ENCODE measurements at regions not wholly inside any gene's neighbourhood (a gene's known extent, or its start where the extent isn't known, plus 50 kb on each side); places are given as distances from the start of the nearest gene placed in this dataset.
A peak's percentile ranks its signal among the peaks of the same experiment; 100 is the strongest.

- no peak for TF ChIP-seq CTCF (conservative IDR thresholded peaks at IDR 0.05)
- no peaks in the 10 kb centered on the region for H3K27me3 ChIP-seq (ENCODE audit: control insufficient read depth, insufficient read depth, low read length, poor library complexity, severe bottlenecking)
- Mint-ChIP-seq H3K4me3 (no peak overlapping the region), H3K36me3 (ENCODE audit: low read depth) (peaks cover 5% of the 10 kb centered on the region), H3K9me3 (no peaks in the 10 kb centered on the region), H3K4me1 (peaks cover 4% of the 10 kb centered on the region), H3K27me3 (ENCODE audit: insufficient read depth) (no peaks in the 10 kb centered on the region), H3K27ac (no peak overlapping the region)
- H3K36me3 ChIP-seq (ENCODE audit: control insufficient read depth, insufficient read depth, low read length) = no peaks in the 10 kb centered on the region
- no peaks in the 10 kb centered on the region for H3K4me1 ChIP-seq (ENCODE audit: control insufficient read depth, insufficient read depth, low read length)
- H3K9ac ChIP-seq (ENCODE audit: extremely low read depth, low read length, poor library complexity, severe bottlenecking) = no peak overlapping the region
- no peak overlapping the region for H3K4me3 ChIP-seq (ENCODE audit: low read length)
- WGBS, 2 experiments (ENCODE audit: insufficient coverage in 1 of 2, insufficient read length in 1 of 2) = 92 to 100% methylated on average over 2 of the region's 2 CpGs
- DNase-seq = peak; percentile 26
- no peaks in the 10 kb centered on the region for H3K9me3 ChIP-seq (ENCODE audit: control insufficient read depth, low read length)
- no peak overlapping the region for H3K27ac ChIP-seq (ENCODE audit: low read depth, low read length)
Measured at GRCh38 chr2:7860693-7861092, 821.2 kb upstream of the ID2 start.

GRCh38 chr2:7861910-7862702 lies 819.8 kb upstream of the ID2 start:
- Mint-ChIP-seq H3K27ac (peak overlapping the region; percentile 24), H3K4me1 (peaks cover 4% of the 10 kb centered on the region), H3K27me3 (ENCODE audit: insufficient read depth) (no peaks in the 10 kb centered on the region), H3K9me3 (no peaks in the 10 kb centered on the region), H3K36me3 (ENCODE audit: low read depth) (peaks cover 5% of the 10 kb centered on the region), H3K4me3 (no peak overlapping the region)
- TF ChIP-seq CTCF (conservative IDR thresholded peaks at IDR 0.05) = no peak
- Histone ChIP-seq H3K9ac (ENCODE audit: extremely low read depth, low read length, poor library complexity, severe bottlenecking) (no peak overlapping the region), H3K9me3 (ENCODE audit: control insufficient read depth, low read length) (no peaks in the 10 kb centered on the region), H3K4me3 (ENCODE audit: low read length) (no peak overlapping the region), H3K27ac (ENCODE audit: low read depth, low read length) (no peak overlapping the region), H3K36me3 (ENCODE audit: control insufficient read depth, insufficient read depth, low read length) (no peaks in the 10 kb centered on the region), H3K27me3 (ENCODE audit: control insufficient read depth, insufficient read depth, low read length, poor library complexity, severe bottlenecking) (peaks cover 8% of the 10 kb centered on the region), H3K4me1 (ENCODE audit: control insufficient read depth, insufficient read depth, low read length) (no peaks in the 10 kb centered on the region)
- DNase-seq = peak; percentile 41
- 91 to 92% methylated on average over 8 of the region's 8 CpGs for WGBS, 2 experiments (ENCODE audit: insufficient coverage in 1 of 2, insufficient read length in 1 of 2)

GRCh38 chr2:7866104-7866503 lies 815.8 kb upstream of the ID2 start:
- Mint-ChIP-seq H3K27me3 (ENCODE audit: insufficient read depth) (peaks cover 18% of the 10 kb centered on the region), H3K27ac (no peak overlapping the region), H3K4me1 (peaks cover 19% of the 10 kb centered on the region), H3K36me3 (ENCODE audit: low read depth) (peaks cover 5% of the 10 kb centered on the region), H3K4me3 (no peak overlapping the region), H3K9me3 (no peaks in the 10 kb centered on the region)
- Histone ChIP-seq H3K4me3 (ENCODE audit: low read length) (no peak overlapping the region), H3K4me1 (ENCODE audit: control insufficient read depth, insufficient read depth, low read length) (peaks cover 9% of the 10 kb centered on the region), H3K9me3 (ENCODE audit: control insufficient read depth, low read length) (no peaks in the 10 kb centered on the region), H3K27ac (ENCODE audit: low read depth, low read length) (no peak overlapping the region), H3K27me3 (ENCODE audit: control insufficient read depth, insufficient read depth, low read length, poor library complexity, severe bottlenecking) (peaks cover 34% of the 10 kb centered on the region), H3K36me3 (ENCODE audit: control insufficient read depth, insufficient read depth, low read length) (no peaks in the 10 kb centered on the region), H3K9ac (ENCODE audit: extremely low read depth, low read length, poor library complexity, severe bottlenecking) (no peak overlapping the region)
- no peak for TF ChIP-seq CTCF (conservative IDR thresholded peaks at IDR 0.05)
- WGBS, 2 experiments (ENCODE audit: insufficient coverage in 1 of 2, insufficient read length in 1 of 2) = 93 to 100% methylated on average over 2 to 3 of the region's 3 CpGs
- peak; percentile 9 for DNase-seq

Data from endodermal cell (in vitro differentiated cells).